RWPE1 (cell line): ENCODE measurements at regions not wholly inside any gene's neighbourhood (a gene's known extent, or its start where the extent isn't known, plus 50 kb on each side); places are given as distances from the start of the nearest gene placed in this dataset.

Source experiments
- CTCF ChIA-PET: fragments of 350-600 bp; sonication (Branson Sonifier 250); formaldehyde crosslinking; extraction: SDS; loops from one replicate; lab custom pipeline; 2021; lab: Yijun Ruan, JAX
- POLR2A ChIA-PET: fragments of 400-600 bp; formaldehyde crosslinking; extraction: SDS; loops from one replicate; lab custom pipeline; 2020; ENCODE audit warnings: antibody characterized with exemption; ENCODE audit not compliant: low non-redundant PET; lab: Yijun Ruan, JAX
- DNase-seq: peaks from one replicate; pipeline ENCODE4 v3.0.0; 2012; ENCODE audit warnings: low spot score
- H3K27ac ChIP-seq: fragments of 450-650 bp; 2 replicates; pipeline ENCODE4 v1.5.1; 2017
- CTCF ChIP-seq: fragments of 450-650 bp; conservative IDR thresholded peaks from 2 replicates; pipeline ENCODE4 v1.5.1; 2017; ENCODE audit warnings: low read depth, mild to moderate bottlenecking

GRCh38 chr4:66906314-66906713 is 639.0 kb downstream of the CENPC start:
- DNase-seq, result no peak
- ChIA-PET CTCF (interaction anchor here (0.6 kb wide), 1 partner anchor 674 kb away, joined by 3 read pairs; no protein-coding TSS in a partner anchor), POLR2A (no interaction called here)
- no peak overlapping the region for H3K27ac ChIP-seq
- TF ChIP-seq CTCF, result no peak

- no peak for DNase-seq
- POLR2A ChIA-PET, result no interaction called here
- CTCF ChIA-PET, result no interaction called here
- H3K27ac ChIP-seq, result no peak overlapping the region
- no peak for TF ChIP-seq CTCF
Measured at GRCh38 chr4:66899422-66900065, 645.8 kb downstream of the CENPC start.

- ChIA-PET CTCF (interaction anchor here (0.7 kb wide), 1 partner anchor 363 kb away, joined by 3 read pairs; no protein-coding TSS in a partner anchor), POLR2A (no interaction called here)
- no peak overlapping the region for H3K27ac ChIP-seq
- no peak for TF ChIP-seq CTCF
- DNase-seq, result no peak
Measured at GRCh38 chr4:66893807-66894206, 651.5 kb downstream of the CENPC start.

- ChIA-PET POLR2A (no interaction called here), CTCF (interaction anchor here (0.6 kb wide), 1 partner anchor 246 kb away, joined by 3 read pairs; no protein-coding TSS in a partner anchor)
- DNase-seq, result no peak
- no peak for TF ChIP-seq CTCF
- H3K27ac ChIP-seq, result no peak overlapping the region
Measured at GRCh38 chr4:66887061-66887460, 658.2 kb downstream of the CENPC start.

GRCh38 chr4:66885501-66886165 is 659.7 kb downstream of the CENPC start:
- TF ChIP-seq CTCF, result no peak
- ChIA-PET POLR2A (no interaction called here), CTCF (no interaction called here)
- DNase-seq, result no peak
- H3K27ac ChIP-seq, result no peak overlapping the region

GRCh38 chr4:66876946-66877345 is 668.4 kb downstream of the CENPC start:
- no peak for TF ChIP-seq CTCF
- POLR2A ChIA-PET, result no interaction called here
- DNase-seq, result no peak
- CTCF ChIA-PET, result no interaction called here
- H3K27ac ChIP-seq, result no peak overlapping the region
